B cell (primary cell): ENCODE measurements at regions not wholly inside any gene's neighbourhood (a gene's known extent, or its start where the extent isn't known, plus 50 kb on each side); places are given as distances from the start of the nearest gene placed in this dataset.

Experiments
- ATAC-seq: fragments of 200-7000 bp; cut with Tn5 transposase; one replicate; pipeline ENCODE4 v1.10.0; 2021; ENCODE audit warnings: low read depth, mild to moderate bottlenecking, moderate number of reproducible peaks, moderate library complexity
- CTCF ChIA-PET: fragments of 350-600 bp; sonication (Branson Sonifier 250); formaldehyde crosslinking; loops from one replicate; lab custom pipeline; 2021; ENCODE audit warnings: antibody characterized with exemption, inconsistent platforms; lab: Charles Lee
- POLR2A ChIA-PET: fragments of 350-600 bp; sonication (Branson Sonifier 250); formaldehyde crosslinking; loops from one replicate; lab custom pipeline; 2021; ENCODE audit warnings: antibody characterized with exemption; lab: Charles Lee
- DNase-seq: peaks from one replicate; pipeline ENCODE4 v3.0.0; 2013
- H2AFZ ChIP-seq: 2 replicates; pipeline ENCODE4 v1.6.1; 2012; ENCODE audit warnings: mild to moderate bottlenecking, low read depth, low read length; ENCODE audit not compliant: insufficient read depth, poor library complexity, severe bottlenecking
- H3K27ac ChIP-seq, 2 donors: 1 replicate in 1 of 2; 2 replicates in 1 of 2; pipeline ENCODE4 v1.5.1; 2012 to 2013; ENCODE audit warnings: low read length in 2 of 2, mild to moderate bottlenecking in 2 of 2, moderate library complexity in 1 of 2
- H3K27me3 ChIP-seq, 4 experiments: fragments of 200-600 bp in 1 of 4; sonication (generic) in 1 of 4; replicated peaks in 1 of 4; 1 replicate in 2 of 4; 2 replicates in 2 of 4; pipeline versions ENCODE4 v1.6.1 to v1.7.0; 2013 to 2016; ENCODE audit warnings: low read length in 3 of 4, mild to moderate bottlenecking in 2 of 4, mixed read lengths in 1 of 4, moderate library complexity in 1 of 4; ENCODE audit not compliant: insufficient read depth in 4 of 4, control insufficient read depth in 3 of 4; ENCODE audit errors: control extremely low read depth in 1 of 4
- H3K36me3 ChIP-seq, 2 experiments: replicated peaks in 1 of 2; 1 replicate in 1 of 2; 2 replicates in 1 of 2; pipeline versions ENCODE4 v1.6.1 to v1.7.1; 2013; ENCODE audit warnings: low read length in 1 of 2; ENCODE audit not compliant: insufficient read depth in 2 of 2, control insufficient read depth in 1 of 2; ENCODE audit errors: control extremely low read depth in 1 of 2, extremely low read depth in 1 of 2
- H3K4me1 ChIP-seq, 2 donors: fragments of 200-600 bp in 1 of 2; sonication (generic) in 1 of 2; 1 replicate in 1 of 2; 2 replicates in 1 of 2; pipeline versions ENCODE4 v1.5.1 to v1.6.1; 2013 to 2017; ENCODE audit warnings: low read length in 2 of 2; ENCODE audit not compliant: control insufficient read depth in 2 of 2, insufficient read depth in 2 of 2
- H3K4me2 ChIP-seq: replicated peaks from 2 replicates; pipeline ENCODE3; 2012; ENCODE audit warnings: mild to moderate bottlenecking, low read depth, low read length; ENCODE audit not compliant: poor library complexity, severe bottlenecking
- H3K4me3 ChIP-seq, 5 experiments: fragments of 200-600 bp in 1 of 5; sonication (generic) in 1 of 5; 1 replicate in 3 of 5; 2 replicates in 2 of 5; pipeline versions ENCODE4 v1.5.1 to v1.7.0; 2011 to 2016; ENCODE audit warnings: low read length in 4 of 5, mild to moderate bottlenecking in 4 of 5, low read depth in 2 of 5, control low read depth in 1 of 5, moderate library complexity in 1 of 5; ENCODE audit not compliant: insufficient read depth in 1 of 5; ENCODE audit errors: control extremely low read depth in 1 of 5, extremely low read depth in 1 of 5
- H3K79me2 ChIP-seq: fragments of 200-600 bp; sonication (generic); one replicate; pipeline ENCODE4 v1.6.0; 2016; ENCODE audit warnings: low read length; ENCODE audit not compliant: control insufficient read depth, insufficient read depth
- H3K9ac ChIP-seq: fragments of 200-600 bp; sonication (generic); 2 replicates; pipeline ENCODE4 v1.6.1; 2017; ENCODE audit warnings: mild to moderate bottlenecking, low read length, moderate library complexity
- H3K9me3 ChIP-seq, 3 donors: one replicate each; pipeline versions ENCODE4 v1.6.1 to v1.7.1; 2013; ENCODE audit warnings: low read length in 2 of 3; ENCODE audit not compliant: control insufficient read depth in 2 of 3, insufficient read depth in 1 of 3; ENCODE audit errors: control extremely low read depth in 1 of 3
- H4K20me1 ChIP-seq: 2 replicates; pipeline ENCODE4 v1.6.0; 2012; ENCODE audit warnings: mild to moderate bottlenecking, low read length; ENCODE audit not compliant: insufficient read depth, control insufficient read depth, poor library complexity, severe bottlenecking
- H3K27ac Mint-ChIP-seq: one replicate; pipeline ENCODE4 v1.8.0; 2021; ENCODE audit warnings: mixed read lengths
- H3K27me3 Mint-ChIP-seq: one replicate; pipeline ENCODE4 v1.8.0; 2021; ENCODE audit warnings: mixed read lengths
- H3K4me1 Mint-ChIP-seq: one replicate; pipeline ENCODE4 v1.8.0; 2021; ENCODE audit warnings: mixed read lengths
- H3K4me3 Mint-ChIP-seq: one replicate; pipeline ENCODE4 v1.8.0; 2021; ENCODE audit warnings: mixed read lengths
- H3K9me3 Mint-ChIP-seq: one replicate; pipeline ENCODE4 v1.8.0; 2022; ENCODE audit warnings: mixed read lengths; ENCODE audit not compliant: insufficient read depth
- CTCF ChIP-seq: fragments of 200-600 bp; IDR thresholded peaks from one replicate; pipeline ENCODE4 v1.8.0; 2022; ENCODE audit warnings: antibody characterized with exemption, mild to moderate bottlenecking
- EZH2 ChIP-seq: IDR thresholded peaks from 2 replicates; pipeline ENCODE4 v1.6.1; 2012; ENCODE audit warnings: borderline replicate concordance, low read depth, mild to moderate bottlenecking, moderate library complexity, low read length; ENCODE audit not compliant: insufficient read depth, poor library complexity, severe bottlenecking
- WGBS: methylation state at CpG from one replicate; pipeline ENCODE4 v1.1.5; 2013; ENCODE audit warnings: missing lambda C conversion rate; ENCODE audit not compliant: insufficient coverage; 5-methylcytosine and 5-hydroxymethylcytosine counted together
- intact Hi-C: fragments of 100-400 bp; cut with micrococcal nuclease; formaldehyde crosslinking; loops from one replicate; pipeline ENCODE4 v1.10.0; 2022

GRCh38 chr1:227469708-227470107 lies 93.6 kb upstream of the ZNF678 start:
- intact Hi-C loops: no loop called here
- peaks cover 6% of the 10 kb centered on the region for H3K27me3 Mint-ChIP-seq
- CTCF ChIA-PET: no interaction called here
- TF ChIP-seq CTCF (no peak), EZH2 (no peak)
- no peak overlapping the region for H3K4me2 ChIP-seq
- no peak overlapping the region for H2AFZ ChIP-seq
- H3K79me2 ChIP-seq: no peaks in the 10 kb centered on the region
- H3K27ac ChIP-seq: no peak overlapping the region
- no peak overlapping the region for H3K9ac ChIP-seq
- H3K27me3 ChIP-seq: peaks cover 0 to 14% (median 5%) of the 10 kb centered on the region in 4 experiments
- POLR2A ChIA-PET: no interaction called here
- no peaks in the 10 kb centered on the region for H3K4me1 Mint-ChIP-seq
- H3K4me3 Mint-ChIP-seq: no peak overlapping the region
- H3K4me1 ChIP-seq: no peaks in the 10 kb centered on the region
- DNase-seq (no peak), ATAC-seq (no peak)
- no peak overlapping the region for H3K27ac Mint-ChIP-seq
- no peak overlapping the region for H3K4me3 ChIP-seq
- no peaks in the 10 kb centered on the region for H3K36me3 ChIP-seq
- no peaks in the 10 kb centered on the region for H4K20me1 ChIP-seq
- peaks cover 2% of the 10 kb centered on the region for H3K9me3 Mint-ChIP-seq
- H3K9me3 ChIP-seq: peaks cover 0 to 7% (median 0%) of the 10 kb centered on the region in 3 donors
- WGBS: no CpG with 5 or more reads among the region's 3 CpGs

- no peak overlapping the region for H2AFZ ChIP-seq
- ChIA-PET POLR2A (no interaction called here), CTCF (no interaction called here)
- Mint-ChIP-seq H3K27ac (no peak overlapping the region), H3K4me3 (no peak overlapping the region), H3K9me3 (peaks cover 2% of the 10 kb centered on the region), H3K27me3 (peaks cover 4% of the 10 kb centered on the region), H3K4me1 (no peaks in the 10 kb centered on the region)
- H3K79me2 ChIP-seq: no peaks in the 10 kb centered on the region
- no peak overlapping the region for H3K4me3 ChIP-seq
- H3K27ac ChIP-seq: no peak overlapping the region
- no peak overlapping the region for H3K4me2 ChIP-seq
- TF ChIP-seq EZH2 (no peak), CTCF (no peak)
- ATAC-seq (no peak), DNase-seq (no peak)
- peaks cover 0 to 6% (median 0%) of the 10 kb centered on the region in 3 donors for H3K9me3 ChIP-seq
- H3K4me1 ChIP-seq: no peaks in the 10 kb centered on the region
- no peaks in the 10 kb centered on the region for H3K36me3 ChIP-seq
- intact Hi-C loops: no loop called here
- H4K20me1 ChIP-seq: no peaks in the 10 kb centered on the region
- H3K9ac ChIP-seq: no peak overlapping the region
- H3K27me3 ChIP-seq: peaks cover 0 to 2% (median 0%) of the 10 kb centered on the region in 4 experiments
- WGBS: 76% methylated on average over 5 of the region's 5 CpGs
These were observed 97.2 kb upstream of the ZNF678 start for GRCh38 chr1:227466039-227466645.
